BJ (cell line): ENCODE measurements at regions not wholly inside any gene's neighbourhood (a gene's known extent, or its start where the extent isn't known, plus 50 kb on each side); places are given as distances from the start of the nearest gene placed in this dataset.

ENCODE experiments used
- CTCF ChIA-PET: fragments of 350-600 bp; formaldehyde crosslinking; extraction: SDS; loops from one replicate; lab custom pipeline; 2021; ENCODE audit warnings: antibody characterized with exemption, inconsistent platforms; lab: Yijun Ruan, JAX
- POLR2A ChIA-PET: fragments of 300-600 bp; sonication (Branson Sonifier 250); formaldehyde crosslinking; extraction: SDS; loops from one replicate; lab custom pipeline; 2021; ENCODE audit warnings: antibody characterized with exemption; lab: Charles Lee
- DNase-seq: peaks from one replicate; pipeline ENCODE4 v3.0.0-alpha.2; 2011; ENCODE audit warnings: low read depth
- H3K27me3 ChIP-seq: 2 replicates; pipeline ENCODE4 v1.6.0; 2011; ENCODE audit warnings: low read length; ENCODE audit not compliant: control insufficient read depth, insufficient read depth
- H3K36me3 ChIP-seq: 2 replicates; pipeline ENCODE4 v1.5.1; 2011; ENCODE audit warnings: low read length; ENCODE audit not compliant: control insufficient read depth, insufficient read depth
- H3K4me3 ChIP-seq: 2 replicates; pipeline ENCODE4 v1.5.1; 2011; ENCODE audit warnings: low read depth, mild to moderate bottlenecking, control low read depth, low read length
- CTCF ChIP-seq: IDR thresholded peaks from 2 replicates; pipeline ENCODE4 v1.5.1; 2011; ENCODE audit warnings: low read depth, mild to moderate bottlenecking, control low read depth, inconsistent platforms, low read length, moderate library complexity; ENCODE audit not compliant: insufficient read depth

- no peak for TF ChIP-seq CTCF
- Histone ChIP-seq H3K4me3 (no peak overlapping the region), H3K27me3 (no peaks in the 10 kb centered on the region), H3K36me3 (no peaks in the 10 kb centered on the region)
- no peak for DNase-seq
- ChIA-PET POLR2A (no interaction called here), CTCF (no interaction called here)
Observed at GRCh38 chr1:83548311-83548710, 450.6 kb downstream of the TTLL7 start.

GRCh38 chr1:83547901-83548300 lies 451.0 kb downstream of the TTLL7 start:
- Histone ChIP-seq H3K27me3 (no peaks in the 10 kb centered on the region), H3K36me3 (no peaks in the 10 kb centered on the region), H3K4me3 (no peak overlapping the region)
- no peak for DNase-seq
- no peak for TF ChIP-seq CTCF
- POLR2A ChIA-PET = no interaction called here
- CTCF ChIA-PET = no interaction called here

- ChIA-PET CTCF (no interaction called here), POLR2A (no interaction called here)
- no peak for TF ChIP-seq CTCF
- H3K4me3 ChIP-seq = no peak overlapping the region
- H3K27me3 ChIP-seq = no peaks in the 10 kb centered on the region
- no peak for DNase-seq
- no peaks in the 10 kb centered on the region for H3K36me3 ChIP-seq
Observed at GRCh38 chr1:83546874-83547273, 452.1 kb downstream of the TTLL7 start.

- Histone ChIP-seq H3K27me3 (no peaks in the 10 kb centered on the region), H3K36me3 (no peaks in the 10 kb centered on the region), H3K4me3 (no peak overlapping the region)
- no peak for TF ChIP-seq CTCF
- CTCF ChIA-PET = no interaction called here
- POLR2A ChIA-PET = no interaction called here
- no peak for DNase-seq
Observed at GRCh38 chr1:83545066-83545862, 453.7 kb downstream of the TTLL7 start.

GRCh38 chr1:83543222-83543973 lies 455.5 kb downstream of the TTLL7 start:
- DNase-seq = no peak
- no peaks in the 10 kb centered on the region for H3K36me3 ChIP-seq
- no peaks in the 10 kb centered on the region for H3K27me3 ChIP-seq
- POLR2A ChIA-PET = no interaction called here
- no peak for TF ChIP-seq CTCF
- CTCF ChIA-PET = no interaction called here
- H3K4me3 ChIP-seq = no peak overlapping the region
